ENCODE measurements at regions not wholly inside any gene's neighbourhood (a gene's known extent, or its start where the extent isn't known, plus 50 kb on each side); places are given as distances from the start of the nearest gene placed in this dataset.
A peak's percentile ranks its signal among the peaks of the same experiment; 100 is the strongest.

- no peak for DNase-seq (ENCODE audit: low spot score)
Observed at GRCh38 chr18:75489493-75490190, 62.1 kb upstream of the SMIM21 start.

- DNase-seq (ENCODE audit: low spot score) = no peak
Observed at GRCh38 chr18:75483662-75484061, 56.2 kb upstream of the SMIM21 start.

GRCh38 chr18:75482880-75483279, 55.4 kb upstream of the SMIM21 start:
- DNase-seq (ENCODE audit: low spot score) = no peak

- no peak for DNase-seq (ENCODE audit: low spot score)
Observed at GRCh38 chr18:75480487-75480886, 53.0 kb upstream of the SMIM21 start.

GRCh38 chr18:75478996-75479880, 51.7 kb upstream of the SMIM21 start:
- DNase-seq (ENCODE audit: low spot score) = peak; percentile 16

- no peak for DNase-seq (ENCODE audit: low spot score)
Observed at GRCh38 chr18:75477900-75478299, 50.4 kb upstream of the SMIM21 start.
